ENCODE measurements at regions not wholly inside any gene's neighbourhood (a gene's known extent, or its start where the extent isn't known, plus 50 kb on each side); places are given as distances from the start of the nearest gene placed in this dataset.

GRCh38 chr4:58644549-58644948 is 1534.4 kb upstream of the IGFBP7 start:
- no peak for TF ChIP-seq POLR2A (IDR thresholded peaks at IDR 0.05; ENCODE audit: low read length)
- TF ChIP-seq GATA1 (IDR thresholded peaks at IDR 0.05; ENCODE audit: low read depth, low read length) = no peak
